LNCAP (cell line): ENCODE measurements at regions not wholly inside any gene's neighbourhood (a gene's known extent, or its start where the extent isn't known, plus 50 kb on each side); places are given as distances from the start of the nearest gene placed in this dataset.

Source experiments
- TF ChIP-seq, protein P1 (sequence below): fragments of 450-650 bp; IDR thresholded peaks from 2 replicates; pipeline ENCODE4 v1.5.1; 2017; ENCODE audit warnings: mild to moderate bottlenecking

DNA sequence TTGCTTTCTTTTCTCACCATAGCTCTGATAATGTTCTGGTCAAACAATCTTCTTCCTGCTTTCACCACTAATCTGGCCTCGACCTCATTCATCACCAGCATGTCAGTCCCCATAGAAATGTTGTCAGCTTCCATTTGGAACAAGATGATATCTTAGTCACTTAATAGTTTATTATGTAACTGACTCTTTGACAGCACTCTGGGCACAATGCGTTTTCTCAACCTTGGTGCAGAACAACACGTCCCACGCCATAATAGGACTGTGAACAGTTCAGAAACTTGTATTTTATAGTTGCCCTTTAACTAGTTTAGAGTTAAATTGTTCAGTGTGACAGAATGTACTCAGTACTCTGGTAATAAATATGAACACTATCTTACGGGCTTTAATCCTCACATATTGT lies 106.0 kb downstream of the MC4R start:
- TF ChIP-seq, protein P1, sequence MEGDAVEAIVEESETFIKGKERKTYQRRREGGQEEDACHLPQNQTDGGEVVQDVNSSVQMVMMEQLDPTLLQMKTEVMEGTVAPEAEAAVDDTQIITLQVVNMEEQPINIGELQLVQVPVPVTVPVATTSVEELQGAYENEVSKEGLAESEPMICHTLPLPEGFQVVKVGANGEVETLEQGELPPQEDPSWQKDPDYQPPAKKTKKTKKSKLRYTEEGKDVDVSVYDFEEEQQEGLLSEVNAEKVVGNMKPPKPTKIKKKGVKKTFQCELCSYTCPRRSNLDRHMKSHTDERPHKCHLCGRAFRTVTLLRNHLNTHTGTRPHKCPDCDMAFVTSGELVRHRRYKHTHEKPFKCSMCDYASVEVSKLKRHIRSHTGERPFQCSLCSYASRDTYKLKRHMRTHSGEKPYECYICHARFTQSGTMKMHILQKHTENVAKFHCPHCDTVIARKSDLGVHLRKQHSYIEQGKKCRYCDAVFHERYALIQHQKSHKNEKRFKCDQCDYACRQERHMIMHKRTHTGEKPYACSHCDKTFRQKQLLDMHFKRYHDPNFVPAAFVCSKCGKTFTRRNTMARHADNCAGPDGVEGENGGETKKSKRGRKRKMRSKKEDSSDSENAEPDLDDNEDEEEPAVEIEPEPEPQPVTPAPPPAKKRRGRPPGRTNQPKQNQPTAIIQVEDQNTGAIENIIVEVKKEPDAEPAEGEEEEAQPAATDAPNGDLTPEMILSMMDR = no peak

DNA sequence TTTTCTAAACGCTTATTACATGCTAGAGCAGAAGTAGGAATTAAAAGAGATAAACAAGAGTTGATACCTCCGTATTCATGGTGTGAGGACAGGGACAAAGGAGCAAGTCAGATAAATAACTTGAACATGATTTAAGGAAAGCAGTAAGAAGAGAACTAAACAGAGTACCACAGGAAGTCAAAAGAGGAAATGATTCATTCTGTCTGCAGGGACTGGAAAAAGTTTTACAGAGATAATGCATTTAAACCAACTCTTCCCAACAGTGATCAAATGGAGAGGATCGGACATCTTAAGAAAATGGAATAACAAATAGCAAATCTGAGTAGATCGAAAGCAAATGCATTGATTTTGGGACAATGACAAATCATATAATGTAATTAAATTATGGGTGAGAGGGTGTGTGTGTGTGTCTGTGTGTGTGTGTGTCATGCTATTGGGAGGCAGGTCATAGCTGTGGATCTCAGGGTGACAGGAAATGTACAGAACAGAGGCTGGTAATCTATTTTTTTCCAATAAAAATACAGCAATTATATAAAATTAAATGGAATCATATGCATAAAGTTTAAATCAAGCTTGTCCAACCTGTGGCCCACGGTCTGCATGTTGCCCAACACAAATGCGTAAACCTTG lies 113.4 kb downstream of the MC4R start:
- TF ChIP-seq, protein P1 = no peak

DNA sequence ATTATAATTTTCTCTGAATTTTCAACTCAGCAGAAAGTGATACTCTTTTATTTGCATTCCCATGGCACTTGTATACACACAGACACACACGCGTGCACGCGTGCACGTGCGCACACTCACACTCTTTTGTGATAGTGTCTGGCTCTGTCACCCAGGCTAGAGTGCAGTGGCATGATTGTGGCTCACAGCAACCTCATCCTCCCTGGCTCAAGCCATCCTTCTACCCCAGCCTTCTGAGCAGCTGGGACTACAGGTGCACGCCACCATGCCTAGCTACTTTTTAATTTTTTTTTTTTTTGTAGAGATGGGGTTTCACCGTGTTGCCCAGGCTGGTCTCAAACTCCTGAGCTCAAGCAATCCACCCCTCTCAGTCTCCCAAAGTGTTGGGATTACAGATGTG lies 123.2 kb downstream of the MC4R start:
- TF ChIP-seq, protein P1 = no peak

DNA sequence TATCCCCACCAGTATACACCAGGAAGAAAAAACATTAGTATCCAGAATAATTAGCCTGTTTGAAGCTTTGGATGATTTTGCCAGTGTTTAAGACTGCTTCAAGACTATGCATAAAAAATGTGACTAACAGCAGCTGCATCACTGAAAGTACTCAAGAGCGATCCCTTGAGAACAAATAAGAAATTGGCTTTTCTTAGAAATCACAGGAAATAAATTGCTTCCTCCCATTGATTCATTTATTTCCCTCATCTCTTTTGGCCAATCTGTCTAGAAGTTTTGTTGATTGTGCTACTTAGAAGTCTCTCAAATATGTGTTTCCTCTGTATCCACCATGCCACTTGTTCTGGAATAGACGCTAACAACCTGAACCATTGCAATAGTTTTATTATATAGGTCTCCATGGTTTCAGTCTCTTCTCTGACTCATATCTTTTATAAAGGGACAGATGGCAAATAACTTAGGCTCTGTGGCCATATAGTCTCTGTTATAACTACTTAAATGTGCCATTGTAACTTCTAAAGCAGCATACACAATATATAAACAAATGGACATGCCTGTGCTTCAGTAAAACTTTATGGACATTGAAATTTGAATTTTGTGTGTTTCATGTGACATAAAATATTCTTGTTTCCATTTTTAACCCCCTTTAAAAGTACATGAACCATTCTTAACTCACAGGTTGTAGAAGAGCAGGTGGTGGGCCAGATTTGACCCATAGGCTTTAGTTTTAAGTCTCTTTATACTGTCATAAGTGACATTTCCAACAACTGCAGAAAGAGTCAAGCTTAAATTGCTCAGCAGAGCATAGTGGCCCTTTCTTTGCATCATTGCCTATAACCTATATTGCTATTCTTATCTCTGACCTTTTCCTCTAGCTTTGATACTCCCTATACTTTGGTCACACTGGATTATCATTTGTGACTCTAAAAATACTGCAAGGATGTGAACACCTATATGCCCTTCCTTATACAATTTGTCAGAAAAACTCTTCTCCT lies 123.9 kb downstream of the MC4R start:
- TF ChIP-seq, protein P1 = no peak

DNA sequence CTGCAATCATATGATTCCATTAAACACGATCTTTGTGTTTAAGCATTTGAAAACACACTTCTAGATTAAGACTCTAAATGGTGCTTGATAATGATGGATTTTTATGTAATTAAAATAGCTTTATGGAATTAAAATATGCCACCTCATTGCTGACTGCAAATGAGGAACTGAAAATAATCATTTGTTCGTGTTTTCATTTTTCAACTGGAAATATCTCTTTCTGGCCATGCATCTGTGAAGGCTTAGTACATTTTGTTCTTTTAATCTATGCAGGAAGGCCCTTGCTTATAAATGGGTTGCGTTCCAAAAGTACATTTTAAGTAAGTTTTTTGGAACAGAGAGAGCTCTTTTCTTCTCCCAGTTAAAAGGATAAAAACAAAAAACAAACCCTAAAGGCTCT lies 125.5 kb downstream of the MC4R start:
- TF ChIP-seq, protein P1 = no peak

DNA sequence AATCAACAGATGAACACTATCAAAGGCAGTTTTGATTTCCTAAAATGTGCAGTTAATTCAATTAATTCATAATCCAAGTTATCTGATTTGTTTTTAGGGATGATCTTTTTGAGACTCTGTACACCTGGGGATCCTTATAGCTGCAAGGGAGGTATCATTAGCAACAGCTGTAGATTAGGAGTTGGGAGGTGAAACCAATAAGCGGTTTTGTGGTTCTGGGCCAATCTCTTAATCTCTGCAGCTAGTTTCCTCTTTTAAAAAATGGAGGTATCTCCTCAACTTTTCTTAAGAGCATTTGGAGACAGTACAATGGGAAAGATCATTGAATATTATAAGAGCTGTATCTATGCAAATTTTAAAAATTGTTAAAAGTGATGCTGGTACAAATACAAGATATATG lies 126.0 kb downstream of the MC4R start:
- TF ChIP-seq, protein P1 = no peak

DNA sequence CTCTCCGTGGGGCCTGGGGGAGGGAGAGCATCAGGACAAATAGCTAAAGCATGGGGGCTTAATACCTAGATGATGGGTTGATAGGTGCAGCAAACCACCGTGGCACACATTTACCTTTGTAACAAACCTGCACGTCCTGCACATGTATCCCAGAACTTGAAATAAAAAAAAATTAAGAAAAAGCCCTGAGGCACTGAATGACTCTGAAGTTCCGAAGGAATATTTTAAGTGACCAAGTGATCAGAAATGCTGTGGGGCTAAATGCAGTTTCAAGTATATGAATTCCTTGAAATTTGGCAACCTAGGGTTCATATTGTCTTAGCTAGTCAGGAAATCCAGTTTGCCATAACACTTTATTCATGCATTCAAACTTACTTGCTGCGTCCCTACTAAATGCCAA lies 127.5 kb downstream of the MC4R start:
- TF ChIP-seq, protein P1 = no peak
